HCT116 (cell line): ENCODE measurements at regions not wholly inside any gene's neighbourhood (a gene's known extent, or its start where the extent isn't known, plus 50 kb on each side); places are given as distances from the start of the nearest gene placed in this dataset.

Experiments used
- ATAC-seq: fragments of 200-7000 bp; cut with Tn5 transposase; 2 replicates; pipeline ENCODE4 v1.9.1; 2020; ENCODE audit warnings: mild to moderate bottlenecking, moderate library complexity
- BruUV-seq: library from RNA; stranded (reverse); fragments of 400-500 nt; replicated peaks from 2 replicates; lab custom pipeline; 2021; lab: Mats Ljungman, UMichigan
- CTCF ChIA-PET: fragments of 300-600 bp; sonication (Branson Sonifier 250); formaldehyde crosslinking; loops from one replicate; lab custom pipeline; 2021; ENCODE audit warnings: antibody characterized with exemption; lab: Charles Lee
- POLR2A ChIA-PET: fragments of 300-600, 350-600 bp; sonication (Branson Sonifier 250); formaldehyde crosslinking; loops from one replicate; lab custom pipeline; 2021; ENCODE audit warnings: antibody characterized with exemption; lab: Charles Lee
- RAD21 ChIA-PET, 2 experiments: fragments of 300-600 bp; sonication (Branson Sonifier 250); formaldehyde crosslinking; loops; one replicate each; lab custom pipeline; 2023; ENCODE audit warnings: low total read pairs in 2 of 2; ENCODE audit not compliant: uncharacterized antibody in 2 of 2, unreplicated experiment in 2 of 2, low non-redundant PET in 1 of 2; lab: Charles Lee
- DNase-seq: peaks from one replicate; pipeline ENCODE4 v3.0.0-alpha.2; 2010; ENCODE audit warnings: low read depth, low spot score
- H2AFZ ChIP-seq: fragments of 200-600 bp; shearing (Covaris generic), sonication (generic); 2 replicates; pipeline ENCODE4 v1.6.1; 2017; ENCODE audit warnings: low read depth, mixed run types, mixed read lengths, antibody characterized with exemption, low read length; ENCODE audit not compliant: poor library complexity, severe bottlenecking
- H3K27ac ChIP-seq: 2 replicates; pipeline ENCODE4 v1.5.1; 2012; ENCODE audit warnings: low read depth, low read length
- H3K27me3 ChIP-seq: fragments of 200-600 bp; sonication (generic); 2 replicates; pipeline ENCODE4 v1.6.1; 2016; ENCODE audit warnings: mixed run types, low read length, mixed read lengths; ENCODE audit not compliant: insufficient read depth
- H3K36me3 ChIP-seq, 2 experiments: fragments of 200-500 bp in 1 of 2; fragments of 200-600 bp in 1 of 2; sonication (Bioruptor generic) in 1 of 2; sonication (generic) in 1 of 2; 2 replicates each; pipeline versions ENCODE4 v1.5.1 to v1.6.1; 2014 to 2016; ENCODE audit warnings: low read length in 2 of 2, inconsistent platforms in 1 of 2, mixed read lengths in 1 of 2, mixed run types in 1 of 2; ENCODE audit not compliant: insufficient read depth in 2 of 2, control insufficient read depth in 1 of 2
- H3K4me1 ChIP-seq, 2 experiments: fragments of 200-600 bp in 1 of 2; sonication (generic) in 1 of 2; 2 replicates each; pipeline versions ENCODE4 v1.5.1 to v1.6.1; 2012 to 2017; ENCODE audit warnings: low read length in 2 of 2, inconsistent platforms in 1 of 2, mild to moderate bottlenecking in 1 of 2, mixed read lengths in 1 of 2, mixed run types in 1 of 2, moderate library complexity in 1 of 2; ENCODE audit not compliant: insufficient read depth in 2 of 2, control insufficient read depth in 1 of 2
- H3K4me2 ChIP-seq: fragments of 200-600 bp; sonication (generic); 2 replicates; pipeline ENCODE4 v1.6.1; 2017; ENCODE audit warnings: mixed run types, low read length, mixed read lengths
- H3K4me3 ChIP-seq, 2 experiments: fragments of 200-600 bp in 1 of 2; sonication (generic) in 1 of 2; replicated peaks in 1 of 2; 2 replicates each; pipeline ENCODE4 v1.5.1; 2011 to 2016; ENCODE audit warnings: low read length in 2 of 2, control low read depth in 1 of 2, low read depth in 1 of 2, mild to moderate bottlenecking in 1 of 2, mixed read lengths in 1 of 2, mixed run types in 1 of 2
- H3K79me2 ChIP-seq: fragments of 200-600 bp; sonication (generic); 2 replicates; pipeline ENCODE4 v1.6.1; 2017; ENCODE audit warnings: mild to moderate bottlenecking, mixed run types, low read length, moderate library complexity, mixed read lengths; ENCODE audit not compliant: insufficient read depth
- H3K9ac ChIP-seq: fragments of 200-600 bp; sonication (generic); 2 replicates; pipeline ENCODE4 v1.6.1; 2016; ENCODE audit warnings: low read length, mixed read lengths
- H3K9me2 ChIP-seq: fragments of 200-600 bp; sonication (generic), shearing (Covaris generic); 2 replicates; pipeline ENCODE4 v1.6.1; 2017; ENCODE audit warnings: mixed run types, mild to moderate bottlenecking, moderate library complexity; ENCODE audit not compliant: insufficient read depth
- H3K9me3 ChIP-seq, 2 experiments: fragments of 200-500 bp in 1 of 2; fragments of 200-600 bp in 1 of 2; sonication (Bioruptor generic) in 1 of 2; sonication (generic) in 1 of 2; 2 replicates each; pipeline ENCODE4 v1.6.1; 2014 to 2017; ENCODE audit warnings: low read length in 2 of 2, mixed read lengths in 2 of 2, inconsistent platforms in 1 of 2, low read depth in 1 of 2, mild to moderate bottlenecking in 1 of 2, mixed run types in 1 of 2, moderate library complexity in 1 of 2; ENCODE audit not compliant: control insufficient read depth in 1 of 2, insufficient read depth in 1 of 2
- H4K20me1 ChIP-seq: fragments of 200-600 bp; sonication (generic), shearing (Covaris generic); 2 replicates; pipeline ENCODE4 v1.6.1; 2017; ENCODE audit warnings: mixed run types, mild to moderate bottlenecking, moderate library complexity; ENCODE audit not compliant: insufficient read depth
- CBX3 ChIP-seq: IDR thresholded peaks from 2 replicates; pipeline ENCODE4 v1.6.1; 2012; ENCODE audit warnings: low read depth
- CEBPB ChIP-seq: IDR thresholded peaks from 2 replicates; pipeline ENCODE4 v1.6.1; 2012; ENCODE audit warnings: low read depth
- EZH2 ChIP-seq: fragments of 200-600 bp; sonication (generic); IDR thresholded peaks from 2 replicates; pipeline ENCODE4 v1.6.1; 2017; ENCODE audit warnings: antibody characterized with exemption, mixed run types
- EZH2phosphoT487 ChIP-seq: fragments of 200-600 bp; IDR thresholded peaks from 2 replicates; pipeline ENCODE4 v1.6.1; 2018; ENCODE audit warnings: antibody characterized with exemption, borderline replicate concordance
- RAD21 ChIP-seq: IDR thresholded peaks from 2 replicates; pipeline ENCODE4 v1.6.1; 2012; ENCODE audit warnings: low read depth, mild to moderate bottlenecking
- REST ChIP-seq: IDR thresholded peaks from 2 replicates; pipeline ENCODE4 v1.6.1; 2012; ENCODE audit warnings: low read depth
- SP1 ChIP-seq: IDR thresholded peaks from 2 replicates; pipeline ENCODE4 v1.6.1; 2012; ENCODE audit warnings: low read depth
- SRF ChIP-seq: IDR thresholded peaks from 2 replicates; pipeline ENCODE4 v1.6.1; 2012; ENCODE audit warnings: low read depth
- YY1 ChIP-seq: IDR thresholded peaks from 2 replicates; pipeline ENCODE4 v1.6.1; 2011; ENCODE audit warnings: low read length, low read depth, moderate library complexity, mild to moderate bottlenecking; ENCODE audit not compliant: insufficient replicate concordance; ENCODE audit errors: extremely low read depth
- ZBTB33 ChIP-seq: IDR thresholded peaks from 2 replicates; pipeline ENCODE4 v1.6.1; 2011; ENCODE audit warnings: mild to moderate bottlenecking, low read length, moderate library complexity; ENCODE audit not compliant: insufficient replicate concordance; ENCODE audit errors: extremely low read depth
- intact Hi-C: fragments of 100-400 bp; cut with micrococcal nuclease; formaldehyde crosslinking; loops from 2 replicates; pipeline ENCODE4 v1.10.0; 2022

GRCh38 chr3:675846-676245 lies 417.0 kb upstream of the CNTN6 start:
- no peaks in the 10 kb centered on the region for H3K36me3 ChIP-seq
- ChIA-PET CTCF (no interaction called here), POLR2A (no interaction called here), RAD21 (no interaction called here)
- H2AFZ ChIP-seq: no peak overlapping the region
- intact Hi-C loops: no loop called here
- no peaks in the 10 kb centered on the region for H4K20me1 ChIP-seq
- no peaks in the 10 kb centered on the region for H3K9me2 ChIP-seq
- H3K27me3 ChIP-seq: no peaks in the 10 kb centered on the region
- DNase-seq: no peak
- no peak for ATAC-seq
- peaks cover 7 to 21% of the 10 kb centered on the region in 2 experiments; a peak in 2 of 4 replicates for H3K9me3 ChIP-seq
- no peak overlapping the region for H3K27ac ChIP-seq
- H3K4me2 ChIP-seq: no peak overlapping the region
- H3K79me2 ChIP-seq: no peaks in the 10 kb centered on the region
- no TSS peak for BruUV-seq
- H3K4me3 ChIP-seq: no peak overlapping the region
- no peak overlapping the region for H3K9ac ChIP-seq
- H3K4me1 ChIP-seq: no peaks in the 10 kb centered on the region
- no peak for TF ChIP-seq EZH2
- no peak for TF ChIP-seq CEBPB
- TF ChIP-seq CBX3: no peak
- no peak for TF ChIP-seq SP1
- TF ChIP-seq EZH2phosphoT487: no peak
- no peak for TF ChIP-seq ZBTB33
- no peak for TF ChIP-seq YY1
- no peak for TF ChIP-seq REST
- TF ChIP-seq RAD21: no peak
- TF ChIP-seq SRF: no peak
